ENCODE measurements at regions not wholly inside any gene's neighbourhood (a gene's known extent, or its start where the extent isn't known, plus 50 kb on each side); places are given as distances from the start of the nearest gene placed in this dataset.

DNA sequence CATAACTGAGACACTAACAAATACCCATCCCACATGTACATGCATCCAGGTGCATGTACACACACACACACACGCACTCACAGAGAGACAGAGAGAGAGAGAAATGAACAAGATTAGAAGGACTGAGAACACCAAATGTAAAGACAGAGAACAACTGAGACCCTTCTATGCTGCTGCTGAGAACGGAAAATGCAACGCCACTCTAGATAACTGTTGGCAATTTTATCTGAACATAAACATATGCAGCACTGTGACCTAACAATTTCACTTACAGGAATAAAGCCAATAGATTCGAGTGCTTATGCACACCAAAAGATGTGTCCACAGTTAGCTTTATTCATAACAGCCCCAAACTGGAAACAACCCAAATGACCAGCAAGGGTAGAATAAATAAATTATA, 103.8 kb upstream of the LY86 start:
- TF ChIP-seq POLR2A (IDR thresholded peaks at IDR 0.05; ENCODE audit: low read depth, low read length) (no peak), TAF1 (IDR thresholded peaks at IDR 0.05; ENCODE audit: borderline replicate concordance, low read depth, low read length) (no peak)
